ENCODE measurements at regions not wholly inside any gene's neighbourhood (a gene's known extent, or its start where the extent isn't known, plus 50 kb on each side); places are given as distances from the start of the nearest gene placed in this dataset.

DNA sequence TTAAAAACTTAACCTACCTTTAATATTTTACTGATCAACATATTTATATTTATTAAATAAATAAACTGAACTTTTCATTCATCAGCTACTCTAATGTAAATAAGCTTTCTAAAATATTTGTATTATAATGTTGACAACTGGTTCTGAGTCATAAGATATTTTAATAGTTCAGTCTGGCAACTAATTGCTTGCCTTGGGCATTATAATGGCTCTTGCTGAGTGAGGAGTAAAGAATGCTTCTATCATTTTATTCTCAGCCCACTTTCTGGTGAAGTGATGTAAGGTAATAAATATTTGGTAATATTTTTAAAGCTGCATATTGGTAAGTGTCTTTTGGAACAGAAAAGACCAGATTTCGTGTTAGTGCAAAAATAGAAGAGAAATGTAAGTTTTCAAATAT is 81.5 kb downstream of the DIPK2A start:
- ATAC-seq (no peak), DNase-seq (no peak)
- Histone ChIP-seq H3K27ac (no peak overlapping the region), H3K9me3 (no peaks in the 10 kb centered on the region), H3K4me3 (no peak overlapping the region), H3K27me3 (no peaks in the 10 kb centered on the region), H3K4me1 (no peaks in the 10 kb centered on the region), H3K36me3 (replicated peaks in 1 of 2; ENCODE audit: insufficient read depth in 1 of 2, low read depth in 2 of 2) (no peaks in the 10 kb centered on the region)
- WGBS, 2 donors, result 88 to 90% methylated on average over 1 of the region's 1 CpG
- TF ChIP-seq, protein P1, sequence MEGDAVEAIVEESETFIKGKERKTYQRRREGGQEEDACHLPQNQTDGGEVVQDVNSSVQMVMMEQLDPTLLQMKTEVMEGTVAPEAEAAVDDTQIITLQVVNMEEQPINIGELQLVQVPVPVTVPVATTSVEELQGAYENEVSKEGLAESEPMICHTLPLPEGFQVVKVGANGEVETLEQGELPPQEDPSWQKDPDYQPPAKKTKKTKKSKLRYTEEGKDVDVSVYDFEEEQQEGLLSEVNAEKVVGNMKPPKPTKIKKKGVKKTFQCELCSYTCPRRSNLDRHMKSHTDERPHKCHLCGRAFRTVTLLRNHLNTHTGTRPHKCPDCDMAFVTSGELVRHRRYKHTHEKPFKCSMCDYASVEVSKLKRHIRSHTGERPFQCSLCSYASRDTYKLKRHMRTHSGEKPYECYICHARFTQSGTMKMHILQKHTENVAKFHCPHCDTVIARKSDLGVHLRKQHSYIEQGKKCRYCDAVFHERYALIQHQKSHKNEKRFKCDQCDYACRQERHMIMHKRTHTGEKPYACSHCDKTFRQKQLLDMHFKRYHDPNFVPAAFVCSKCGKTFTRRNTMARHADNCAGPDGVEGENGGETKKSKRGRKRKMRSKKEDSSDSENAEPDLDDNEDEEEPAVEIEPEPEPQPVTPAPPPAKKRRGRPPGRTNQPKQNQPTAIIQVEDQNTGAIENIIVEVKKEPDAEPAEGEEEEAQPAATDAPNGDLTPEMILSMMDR (IDR thresholded peaks at IDR 0.05), result no peak
- no peak for TF ChIP-seq POLR2A (IDR thresholded peaks at IDR 0.05)
- intact Hi-C loops (cut with DNase I), result no loop called here

GRCh38 chr3:144054766-144055165 is 83.1 kb downstream of the DIPK2A start:
- no peaks in the 10 kb centered on the region for H3K27me3 ChIP-seq
- ATAC-seq, result no peak
- H3K36me3 ChIP-seq (replicated peaks in 1 of 2; ENCODE audit: insufficient read depth in 1 of 2, low read depth in 2 of 2), result no peaks in the 10 kb centered on the region
- TF ChIP-seq, protein P1 (IDR thresholded peaks at IDR 0.05), result no peak
- H3K9me3 ChIP-seq, result no peaks in the 10 kb centered on the region
- H3K4me3 ChIP-seq, result no peak overlapping the region
- DNase-seq, result no peak
- H3K4me1 ChIP-seq, result no peaks in the 10 kb centered on the region
- intact Hi-C loops (cut with DNase I), result no loop called here
- no peak overlapping the region for H3K27ac ChIP-seq

DNA sequence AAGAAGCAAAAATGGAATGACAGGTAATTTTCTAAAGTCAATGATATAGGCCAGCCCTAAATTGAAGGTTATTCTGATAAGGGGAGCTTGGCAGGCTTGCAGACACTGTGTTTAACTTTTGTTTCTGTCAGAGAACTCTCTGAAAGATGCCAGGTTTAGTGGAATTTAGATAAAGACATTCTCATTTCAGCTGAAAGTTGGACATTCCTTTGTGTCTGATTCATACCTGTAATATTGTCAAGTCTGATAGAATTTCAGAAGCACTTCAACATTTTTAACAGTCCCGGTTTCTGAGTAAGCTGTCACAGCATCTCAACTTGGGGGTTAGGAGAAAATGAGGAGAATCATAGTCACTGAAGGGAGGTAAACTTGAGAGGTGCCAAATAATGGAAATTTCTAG is 84.0 kb downstream of the DIPK2A start:
- Histone ChIP-seq H3K36me3 (replicated peaks in 1 of 2; ENCODE audit: insufficient read depth in 1 of 2, low read depth in 2 of 2) (no peaks in the 10 kb centered on the region), H3K27me3 (no peaks in the 10 kb centered on the region), H3K27ac (no peak overlapping the region), H3K4me1 (no peaks in the 10 kb centered on the region), H3K4me3 (no peak overlapping the region), H3K9me3 (no peaks in the 10 kb centered on the region)
- WGBS, 2 donors, result 18 to 34% methylated on average over 1 of the region's 1 CpG
- TF ChIP-seq, protein P1 (IDR thresholded peaks at IDR 0.05), result no peak
- TF ChIP-seq POLR2A (IDR thresholded peaks at IDR 0.05), result no peak
- intact Hi-C loops (cut with DNase I), result no loop called here
- DNase-seq, result no peak
- ATAC-seq, result no peak

GRCh38 chr3:144058713-144059112 is 87.1 kb downstream of the DIPK2A start:
- TF ChIP-seq, protein P1 (IDR thresholded peaks at IDR 0.05), result no peak
- no peak for TF ChIP-seq POLR2A (IDR thresholded peaks at IDR 0.05)
- Histone ChIP-seq H3K27ac (no peak overlapping the region), H3K27me3 (no peaks in the 10 kb centered on the region), H3K36me3 (replicated peaks in 1 of 2; ENCODE audit: insufficient read depth in 1 of 2, low read depth in 2 of 2) (no peaks in the 10 kb centered on the region), H3K9me3 (no peaks in the 10 kb centered on the region), H3K4me3 (no peak overlapping the region), H3K4me1 (no peaks in the 10 kb centered on the region)
- no peak for DNase-seq
- intact Hi-C loops (cut with DNase I), result no loop called here
- 93 to 94% methylated on average over 6 of the region's 6 CpGs for WGBS, 2 donors
- ATAC-seq, result no peak

- H3K27ac ChIP-seq, result no peak overlapping the region
- no peaks in the 10 kb centered on the region for H3K9me3 ChIP-seq
- no peaks in the 10 kb centered on the region for H3K36me3 ChIP-seq (replicated peaks in 1 of 2; ENCODE audit: insufficient read depth in 1 of 2, low read depth in 2 of 2)
- no peak for DNase-seq
- no peaks in the 10 kb centered on the region for H3K4me1 ChIP-seq
- intact Hi-C loops (cut with DNase I), result no loop called here
- H3K27me3 ChIP-seq, result no peaks in the 10 kb centered on the region
- no peak for ATAC-seq
- no peak for TF ChIP-seq POLR2A (IDR thresholded peaks at IDR 0.05)
- TF ChIP-seq, protein P1 (IDR thresholded peaks at IDR 0.05), result no peak
- no peak overlapping the region for H3K4me3 ChIP-seq
- WGBS, 2 donors, result 62 to 66% methylated on average over 1 of the region's 1 CpG
These were observed 87.9 kb downstream of the DIPK2A start for GRCh38 chr3:144059481-144059880.

All from body of pancreas (tissue), 4 donors.